H9 (cell line): ENCODE measurements at regions not wholly inside any gene's neighbourhood (a gene's known extent, or its start where the extent isn't known, plus 50 kb on each side); places are given as distances from the start of the nearest gene placed in this dataset.

Source experiments
- DNase-seq: peaks from one replicate; pipeline ENCODE4 v3.0.0-alpha.2; 2017
- H2AFZ ChIP-seq: one replicate; pipeline ENCODE4 v1.6.1; 2013; ENCODE audit warnings: mild to moderate bottlenecking, low read length, control low read depth, moderate library complexity
- H2AK5ac ChIP-seq: 2 replicates; pipeline ENCODE4 v1.6.1; 2013; ENCODE audit warnings: low read length, control low read depth, mixed read lengths; ENCODE audit not compliant: insufficient read length
- H2BK120ac ChIP-seq: one replicate; pipeline ENCODE4 v1.6.1; 2013; ENCODE audit warnings: low read depth, mild to moderate bottlenecking, low read length, control low read depth, inconsistent platforms; ENCODE audit not compliant: poor library complexity, severe bottlenecking
- H2BK12ac ChIP-seq: 2 replicates; pipeline ENCODE4 v1.6.1; 2013; ENCODE audit warnings: low read length, control low read depth, mixed read lengths, low read depth; ENCODE audit not compliant: insufficient read length
- H2BK15ac ChIP-seq: 2 replicates; pipeline ENCODE4 v1.6.1; 2013; ENCODE audit warnings: low read depth, low read length, control low read depth
- H2BK20ac ChIP-seq: one replicate; pipeline ENCODE4 v1.6.1; 2013; ENCODE audit warnings: low read depth, mild to moderate bottlenecking, low read length, control low read depth, inconsistent platforms; ENCODE audit not compliant: poor library complexity, severe bottlenecking
- H2BK5ac ChIP-seq: 2 replicates; pipeline ENCODE4 v1.6.1; 2013; ENCODE audit warnings: low read length, control low read depth, mixed read lengths; ENCODE audit not compliant: insufficient read length
- H3K14ac ChIP-seq: 2 replicates; pipeline ENCODE4 v1.6.1; 2013; ENCODE audit warnings: low read length, control low read depth; ENCODE audit not compliant: insufficient read depth
- H3K18ac ChIP-seq: 2 replicates; pipeline ENCODE4 v1.6.1; 2013; ENCODE audit warnings: low read depth, mild to moderate bottlenecking, mixed read lengths, low read length, control low read depth; ENCODE audit not compliant: insufficient read length
- H3K23ac ChIP-seq: 2 replicates; pipeline ENCODE4 v1.6.1; 2013; ENCODE audit warnings: low read length, control low read depth, mixed read lengths, low read depth; ENCODE audit not compliant: insufficient read length
- H3K23me2 ChIP-seq: 2 replicates; pipeline ENCODE4 v1.6.1; 2013; ENCODE audit warnings: low read depth, mild to moderate bottlenecking, mixed read lengths, low read length, control low read depth; ENCODE audit not compliant: insufficient read length, poor library complexity, severe bottlenecking
- H3K27ac ChIP-seq: 2 replicates; pipeline ENCODE4 v1.5.1; 2013; ENCODE audit warnings: low read length, control low read depth, mixed read lengths, low read depth; ENCODE audit not compliant: insufficient read length
- H3K27me3 ChIP-seq: 2 replicates; pipeline ENCODE4 v1.6.1; 2013; ENCODE audit warnings: low read length, control low read depth, inconsistent platforms; ENCODE audit not compliant: insufficient read depth
- H3K4ac ChIP-seq: 2 replicates; pipeline ENCODE4 v1.6.1; 2013; ENCODE audit warnings: low read depth, mild to moderate bottlenecking, control low read depth, inconsistent platforms, low read length, moderate library complexity
- H3K4me1 ChIP-seq: 2 replicates; pipeline ENCODE4 v1.6.1; 2013; ENCODE audit warnings: low read length, control low read depth, inconsistent platforms; ENCODE audit not compliant: insufficient read depth
- H3K4me2 ChIP-seq: 2 replicates; pipeline ENCODE4 v1.6.1; 2013; ENCODE audit warnings: low read length, control low read depth, mixed read lengths; ENCODE audit not compliant: insufficient read length, insufficient read depth
- H3K56ac ChIP-seq: 2 replicates; pipeline ENCODE4 v1.6.1; 2013; ENCODE audit warnings: low read depth, mild to moderate bottlenecking, mixed read lengths, low read length, control low read depth; ENCODE audit not compliant: insufficient read length
- H3K79me1 ChIP-seq: 2 replicates; pipeline ENCODE4 v1.6.1; 2013; ENCODE audit warnings: low read depth, mild to moderate bottlenecking, moderate library complexity, low read length, control low read depth, inconsistent platforms; ENCODE audit not compliant: insufficient read depth, poor library complexity, severe bottlenecking
- H3K79me2 ChIP-seq: 2 replicates; pipeline ENCODE4 v1.6.1; 2013; ENCODE audit warnings: low read length, control low read depth, inconsistent platforms; ENCODE audit not compliant: insufficient read depth
- H3K9ac ChIP-seq: 2 replicates; pipeline ENCODE4 v1.6.1; 2013; ENCODE audit warnings: low read length, control low read depth, mixed read lengths; ENCODE audit not compliant: insufficient read length; ENCODE audit errors: extremely low read depth
- H3K9me3 ChIP-seq: one replicate; pipeline ENCODE4 v1.6.1; 2013; ENCODE audit warnings: low read depth, low read length, inconsistent platforms; ENCODE audit not compliant: control insufficient read depth
- H3T11ph ChIP-seq: one replicate; pipeline ENCODE4 v1.6.1; 2013; ENCODE audit warnings: mild to moderate bottlenecking, low read length, control low read depth, inconsistent platforms
- H4K20me1 ChIP-seq: one replicate; pipeline ENCODE4 v1.6.1; 2013; ENCODE audit not compliant: control insufficient read depth, insufficient read length, insufficient read depth
- H4K5ac ChIP-seq: 2 replicates; pipeline ENCODE4 v1.6.1; 2013; ENCODE audit warnings: low read depth, mild to moderate bottlenecking, mixed read lengths, low read length, control low read depth; ENCODE audit not compliant: insufficient read length
- H4K8ac ChIP-seq: replicated peaks from 2 replicates; pipeline ENCODE4 v1.6.1; 2013; ENCODE audit warnings: low read length, control low read depth, mixed read lengths, low read depth; ENCODE audit not compliant: insufficient read length
- H4K91ac ChIP-seq: 2 replicates; pipeline ENCODE4 v1.6.1; 2013; ENCODE audit warnings: low read depth, mild to moderate bottlenecking, moderate library complexity, mixed read lengths, low read length, control low read depth; ENCODE audit not compliant: insufficient read length
- H3K27ac Mint-ChIP-seq, 3 experiments: 2 replicates in 2 of 3; 3 replicates in 1 of 3; pipeline ENCODE4 v1.8.0; 2020 to 2021; ENCODE audit warnings: mixed read lengths in 3 of 3, mild to moderate bottlenecking in 1 of 3, moderate library complexity in 1 of 3
- H3K27me3 Mint-ChIP-seq: 2 replicates; pipeline ENCODE4 v1.8.0; 2021; ENCODE audit warnings: low read depth, mild to moderate bottlenecking, moderate library complexity, mixed read lengths
- H3K36me3 Mint-ChIP-seq, 3 experiments: 2 replicates in 2 of 3; 3 replicates in 1 of 3; pipeline ENCODE4 v1.8.0; 2020 to 2021; ENCODE audit warnings: low read depth in 3 of 3, mixed read lengths in 3 of 3; ENCODE audit not compliant: insufficient read depth in 1 of 3
- H3K4me1 Mint-ChIP-seq, 2 experiments: 2 replicates each; pipeline ENCODE4 v1.8.0; 2020; ENCODE audit warnings: mixed read lengths in 2 of 2
- H3K4me3 Mint-ChIP-seq, 2 experiments: 2 replicates in 1 of 2; 3 replicates in 1 of 2; pipeline ENCODE4 v1.8.0; 2020 to 2021; ENCODE audit warnings: mild to moderate bottlenecking in 2 of 2, mixed read lengths in 2 of 2, moderate library complexity in 1 of 2
- H3K9me3 Mint-ChIP-seq, 2 experiments: 2 replicates in 1 of 2; 3 replicates in 1 of 2; pipeline ENCODE4 v1.8.0; 2020; ENCODE audit warnings: mild to moderate bottlenecking in 2 of 2, mixed read lengths in 2 of 2, moderate library complexity in 1 of 2
- WGBS: extraction: QIAGEN DNeasy Blood & Tissue Kit; methylation state at CpG from one replicate; pipeline ENCODE4 v1.1.7; 2013; ENCODE audit warnings: missing lambda C conversion rate, low lambda C conversion rate, mixed read lengths; ENCODE audit not compliant: insufficient read length; ENCODE audit errors: extremely low coverage; 5-methylcytosine and 5-hydroxymethylcytosine counted together
- TF ChIP-seq, protein P1 (sequence below): fragments of 200-600 bp; sonication (generic); conservative IDR thresholded peaks from 3 replicates; pipeline ENCODE4 v1.8.0; 2021; ENCODE audit warnings: antibody characterized with exemption, mild to moderate bottlenecking

DNA sequence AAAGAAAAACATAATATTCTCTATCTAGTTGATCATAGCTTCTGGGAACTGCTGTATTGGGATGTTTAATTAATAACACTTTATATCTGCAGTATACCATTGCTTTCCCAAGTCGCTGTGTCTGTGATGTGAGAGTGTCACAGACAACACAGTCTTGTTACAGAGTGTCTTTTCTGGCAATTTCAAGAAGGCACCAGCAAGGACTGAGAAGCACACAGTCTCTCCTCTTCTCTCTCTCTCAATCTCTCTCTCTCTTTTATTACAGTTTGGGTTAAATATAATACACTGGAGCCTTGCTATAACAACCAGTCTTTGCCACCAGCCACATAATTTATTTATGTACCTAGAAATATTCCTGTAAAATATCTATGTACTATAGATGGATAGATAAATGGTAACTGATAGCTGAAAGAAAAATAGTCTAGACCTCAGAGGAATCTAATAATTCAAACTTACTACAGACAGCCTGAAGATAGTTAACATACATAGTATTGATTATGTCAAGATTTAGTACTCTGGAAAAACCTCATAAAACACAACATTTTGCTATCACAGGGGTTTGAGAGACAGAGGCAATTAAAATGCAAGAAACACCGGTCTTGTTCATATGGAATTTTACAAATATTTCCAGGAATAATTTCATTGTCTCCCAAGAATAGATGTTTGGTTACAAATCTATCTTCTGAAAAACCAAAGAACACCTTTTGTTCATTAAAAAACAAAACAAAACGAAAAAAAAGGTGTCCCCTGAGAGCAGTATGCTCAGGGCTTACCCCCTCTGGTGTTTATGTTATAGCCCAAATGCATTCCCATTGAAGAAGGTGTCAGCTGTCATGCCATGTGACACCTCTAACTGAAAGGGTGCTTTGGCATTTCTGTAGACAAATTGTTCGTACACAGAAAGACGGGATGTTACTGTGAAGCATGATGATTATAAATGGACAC lies 507.8 kb downstream of the TBC1D4 start:
- Mint-ChIP-seq H3K27ac (no peak overlapping the region; a peak in 1 of 7 replicates), H3K36me3 (no peaks in the 10 kb centered on the region), H3K4me3 (no peak overlapping the region), H3K27me3 (no peaks in the 10 kb centered on the region), H3K9me3 (no peaks in the 10 kb centered on the region), H3K4me1 (peaks cover 18 to 19% of the 10 kb centered on the region in 2 experiments)
- Histone ChIP-seq H2BK5ac (no peak overlapping the region), H3K18ac (no peak overlapping the region), H4K8ac (no peak overlapping the region), H4K5ac (no peak overlapping the region), H4K91ac (no peak overlapping the region), H2BK12ac (no peak overlapping the region), H3T11ph (no peak overlapping the region), H3K14ac (no peak overlapping the region), H3K4me1 (no peaks in the 10 kb centered on the region), H2AK5ac (no peak overlapping the region), H3K4me2 (no peak overlapping the region), H3K56ac (no peak overlapping the region), H4K20me1 (no peaks in the 10 kb centered on the region), H2BK15ac (no peak overlapping the region), H3K4ac (no peak overlapping the region), H3K27me3 (no peaks in the 10 kb centered on the region), H3K23me2 (no peaks in the 10 kb centered on the region), H3K79me2 (no peaks in the 10 kb centered on the region), H3K23ac (no peak overlapping the region), H3K27ac (no peak overlapping the region), H3K9me3 (no peaks in the 10 kb centered on the region), H2BK120ac (no peak overlapping the region), H2AFZ (no peak overlapping the region), H3K79me1 (no peaks in the 10 kb centered on the region), H2BK20ac (no peak overlapping the region), H3K9ac (no peak overlapping the region)
- TF ChIP-seq, protein P1, sequence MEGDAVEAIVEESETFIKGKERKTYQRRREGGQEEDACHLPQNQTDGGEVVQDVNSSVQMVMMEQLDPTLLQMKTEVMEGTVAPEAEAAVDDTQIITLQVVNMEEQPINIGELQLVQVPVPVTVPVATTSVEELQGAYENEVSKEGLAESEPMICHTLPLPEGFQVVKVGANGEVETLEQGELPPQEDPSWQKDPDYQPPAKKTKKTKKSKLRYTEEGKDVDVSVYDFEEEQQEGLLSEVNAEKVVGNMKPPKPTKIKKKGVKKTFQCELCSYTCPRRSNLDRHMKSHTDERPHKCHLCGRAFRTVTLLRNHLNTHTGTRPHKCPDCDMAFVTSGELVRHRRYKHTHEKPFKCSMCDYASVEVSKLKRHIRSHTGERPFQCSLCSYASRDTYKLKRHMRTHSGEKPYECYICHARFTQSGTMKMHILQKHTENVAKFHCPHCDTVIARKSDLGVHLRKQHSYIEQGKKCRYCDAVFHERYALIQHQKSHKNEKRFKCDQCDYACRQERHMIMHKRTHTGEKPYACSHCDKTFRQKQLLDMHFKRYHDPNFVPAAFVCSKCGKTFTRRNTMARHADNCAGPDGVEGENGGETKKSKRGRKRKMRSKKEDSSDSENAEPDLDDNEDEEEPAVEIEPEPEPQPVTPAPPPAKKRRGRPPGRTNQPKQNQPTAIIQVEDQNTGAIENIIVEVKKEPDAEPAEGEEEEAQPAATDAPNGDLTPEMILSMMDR, result no peak
- no peak for DNase-seq
- WGBS, result no CpG with 5 or more reads among the region's 5 CpGs
